SK-N-SH (cell line): ENCODE measurements at regions not wholly inside any gene's neighbourhood (a gene's known extent, or its start where the extent isn't known, plus 50 kb on each side); places are given as distances from the start of the nearest gene placed in this dataset.

Source experiments
- CTCF ChIA-PET: fragments of 300-600, 350-600 bp; formaldehyde crosslinking; extraction: SDS; loops from one replicate; lab custom pipeline; 2021; lab: Yijun Ruan, JAX
- POLR2A ChIA-PET: fragments of 350-600 bp; sonication (Branson Sonifier 250); formaldehyde crosslinking; extraction: SDS; loops from one replicate; lab custom pipeline; 2020; ENCODE audit warnings: antibody characterized with exemption, inconsistent platforms; lab: Yijun Ruan, JAX
- DNase-seq: peaks from one replicate; pipeline ENCODE4 v3.0.0; 2012
- H2AFZ ChIP-seq: fragments of 200-600 bp; sonication (generic); 2 replicates; pipeline ENCODE4 v1.8.1; 2016; ENCODE audit warnings: antibody characterized with exemption, mild to moderate bottlenecking, low read depth
- H3F3A ChIP-seq: fragments of 200-600 bp; sonication (generic); replicated peaks from 2 replicates; pipeline ENCODE3; 2016; ENCODE audit warnings: antibody characterized with exemption, mild to moderate bottlenecking; ENCODE audit not compliant: insufficient read depth
- H3K27ac ChIP-seq, 2 experiments: fragments of 200-500 bp in 1 of 2; fragments of 200-600 bp in 1 of 2; sonication (Bioruptor generic) in 1 of 2; sonication (generic), shearing (Covaris generic) in 1 of 2; 2 replicates each; pipeline versions ENCODE4 v1.5.1 to v1.6.1; 2014 to 2016; ENCODE audit warnings: low read depth in 2 of 2, inconsistent platforms in 1 of 2, low read length in 1 of 2, mild to moderate bottlenecking in 1 of 2, mixed read lengths in 1 of 2
- H3K27me3 ChIP-seq: fragments of 200-600 bp; sonication (generic), shearing (Covaris generic); 2 replicates; pipeline ENCODE4 v1.6.1; 2016; ENCODE audit warnings: mixed run types; ENCODE audit not compliant: insufficient read depth
- H3K36me3 ChIP-seq, 2 experiments: fragments of 200-500 bp in 1 of 2; fragments of 200-600 bp in 1 of 2; sonication (Bioruptor generic) in 1 of 2; sonication (generic) in 1 of 2; replicated peaks in 1 of 2; 2 replicates each; pipeline versions ENCODE3 to v1.5.1; 2014 to 2016; ENCODE audit warnings: low read length in 1 of 2, mild to moderate bottlenecking in 1 of 2; ENCODE audit not compliant: insufficient read depth in 2 of 2, control insufficient read depth in 1 of 2
- H3K4me1 ChIP-seq, 2 experiments: fragments of 200-500 bp in 1 of 2; fragments of 200-600 bp in 1 of 2; sonication (Bioruptor generic) in 1 of 2; sonication (generic), shearing (Covaris generic) in 1 of 2; 2 replicates each; pipeline versions ENCODE4 v1.5.1 to v1.6.1; 2014 to 2016; ENCODE audit warnings: low read depth in 1 of 2, low read length in 1 of 2, mixed run types in 1 of 2; ENCODE audit not compliant: insufficient read depth in 2 of 2, control insufficient read depth in 1 of 2
- H3K4me2 ChIP-seq: fragments of 200-600 bp; sonication (generic), shearing (Covaris generic); 2 replicates; pipeline ENCODE4 v1.6.1; 2017; ENCODE audit warnings: mixed run types
- H3K4me3 ChIP-seq, 2 experiments: fragments of 200-500 bp in 1 of 2; fragments of 200-600 bp in 1 of 2; sonication (Bioruptor generic) in 1 of 2; sonication (generic), shearing (Covaris generic) in 1 of 2; 2 replicates each; pipeline versions ENCODE4 v1.5.1 to v1.8.1; 2014 to 2016; ENCODE audit warnings: low read depth in 2 of 2, inconsistent platforms in 1 of 2, low read length in 1 of 2, mild to moderate bottlenecking in 1 of 2, mixed read lengths in 1 of 2, moderate library complexity in 1 of 2
- H3K79me2 ChIP-seq: fragments of 200-600 bp; sonication (generic); 2 replicates; pipeline ENCODE4 v1.8.1; 2017; ENCODE audit warnings: mild to moderate bottlenecking; ENCODE audit not compliant: insufficient read depth
- H3K9ac ChIP-seq: fragments of 200-600 bp; sonication (generic); 2 replicates; pipeline ENCODE4 v1.6.1; 2017; ENCODE audit warnings: mixed run types
- H3K9me2 ChIP-seq: fragments of 200-600 bp; sonication (generic); 2 replicates; pipeline ENCODE4 v1.6.1; 2017; ENCODE audit warnings: mixed run types
- H3K9me3 ChIP-seq: fragments of 200-600 bp; sonication (generic); 2 replicates; pipeline ENCODE4 v1.6.1; 2017; ENCODE audit warnings: mixed run types, mild to moderate bottlenecking, moderate library complexity
- H4K20me1 ChIP-seq: fragments of 200-600 bp; sonication (generic); 2 replicates; pipeline ENCODE4 v1.6.1; 2017; ENCODE audit warnings: mild to moderate bottlenecking, mixed run types; ENCODE audit not compliant: insufficient read depth
- CHD2 ChIP-seq: fragments of 150-350 bp; IDR thresholded peaks from 2 replicates; pipeline ENCODE4 v1.6.1; 2018; ENCODE audit warnings: low read length; ENCODE audit not compliant: partially characterized antibody
- ELF1 ChIP-seq: IDR thresholded peaks from 2 replicates; pipeline ENCODE4 v1.4.0; 2012
- FOXJ3 ChIP-seq: sonication (generic); formaldehyde crosslinking; IDR thresholded peaks from 2 replicates; pipeline ENCODE4 v1.5.1; 2020; ENCODE audit warnings: mild to moderate bottlenecking, missing genetic modification reagents
- FOXM1 ChIP-seq: IDR thresholded peaks from 2 replicates; pipeline ENCODE4 v1.4.0; 2012; ENCODE audit warnings: low read depth, mild to moderate bottlenecking
- GATA2 ChIP-seq: sonication (generic); formaldehyde crosslinking; IDR thresholded peaks from 2 replicates; pipeline ENCODE4 v1.5.0; 2020; ENCODE audit warnings: mild to moderate bottlenecking, missing genetic modification reagents
- JUND ChIP-seq: IDR thresholded peaks from 2 replicates; pipeline ENCODE4 v1.4.0; 2012
- MEF2A ChIP-seq: IDR thresholded peaks from 2 replicates; pipeline ENCODE4 v1.4.0; 2012; ENCODE audit warnings: low read depth, borderline replicate concordance
- NRF1 ChIP-seq: IDR thresholded peaks from 2 replicates; pipeline ENCODE4 v1.6.1; 2012; ENCODE audit warnings: low read depth, mild to moderate bottlenecking, low read length
- RAD21 ChIP-seq: IDR thresholded peaks from 2 replicates; pipeline ENCODE4 v1.6.1; 2012; ENCODE audit warnings: mild to moderate bottlenecking, low read length
- RCOR1 ChIP-seq: fragments of 150-350 bp; IDR thresholded peaks from 2 replicates; pipeline ENCODE4 v1.6.1; 2017; ENCODE audit warnings: antibody characterized with exemption, low read length
- RFX5 ChIP-seq: IDR thresholded peaks from 2 replicates; pipeline ENCODE4 v1.6.1; 2012; ENCODE audit warnings: mild to moderate bottlenecking, improper control_type of control experiment, low read length
- SIN3A ChIP-seq: IDR thresholded peaks from 2 replicates; pipeline ENCODE4 v1.6.1; 2012; ENCODE audit warnings: low read depth, mild to moderate bottlenecking, low read length, moderate library complexity, borderline replicate concordance
- TEAD4 ChIP-seq: IDR thresholded peaks from 2 replicates; pipeline ENCODE4 v1.4.0; 2012; ENCODE audit warnings: mild to moderate bottlenecking, borderline replicate concordance; ENCODE audit not compliant: insufficient read depth
- YY1 ChIP-seq: IDR thresholded peaks from 2 replicates; pipeline ENCODE4 v1.4.0; 2012; ENCODE audit warnings: low read depth, mild to moderate bottlenecking
- WGBS: methylation state at CpG from one replicate; pipeline ENCODE4 v1.1.6; 2017; ENCODE audit warnings: low lambda C conversion rate; 5-methylcytosine and 5-hydroxymethylcytosine counted together
- TF ChIP-seq, protein P1 (sequence below): IDR thresholded peaks from 2 replicates; pipeline ENCODE4; 2012
- TF ChIP-seq, protein P2 (sequence below): IDR thresholded peaks from 2 replicates; pipeline ENCODE4 v1.4.0; 2012; ENCODE audit warnings: low read depth, borderline replicate concordance

DNA sequence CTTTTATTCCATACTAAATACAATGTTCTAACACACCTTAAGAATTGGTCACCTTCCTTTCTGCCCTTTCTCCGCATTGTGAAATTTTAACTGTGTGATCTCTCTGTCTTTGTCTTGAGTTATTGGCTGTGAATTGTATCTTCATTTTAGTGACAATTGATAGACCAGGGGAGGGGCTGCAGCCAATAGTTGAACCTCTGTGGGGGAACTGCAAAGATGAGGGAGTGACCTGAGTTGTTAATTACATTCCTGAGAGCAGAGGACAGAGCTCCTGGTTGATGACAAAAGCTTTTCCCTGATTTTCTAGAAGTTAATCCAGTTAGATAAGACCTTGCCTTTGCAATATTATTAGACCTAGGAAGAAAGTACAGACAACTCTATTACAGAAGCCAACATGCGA, 1535.7 kb downstream of the BRINP3 start:
- no peak overlapping the region for H2AFZ ChIP-seq
- H3K79me2 ChIP-seq, result no peaks in the 10 kb centered on the region
- H3K27ac ChIP-seq, result no peak overlapping the region
- H3K27me3 ChIP-seq, result no peaks in the 10 kb centered on the region
- H3K9me2 ChIP-seq, result no peaks in the 10 kb centered on the region; the same call in 1 of the 2 replicates
- no peaks in the 10 kb centered on the region for H3K9me3 ChIP-seq
- 92% methylated on average over 2 of the region's 2 CpGs for WGBS
- H4K20me1 ChIP-seq, result no peaks in the 10 kb centered on the region
- no peak overlapping the region for H3K4me2 ChIP-seq
- TF ChIP-seq JUND (no peak), RAD21 (no peak), TEAD4 (no peak), CHD2 (no peak), RFX5 (no peak), MEF2A (no peak), SIN3A (no peak)
- H3K9ac ChIP-seq, result no peak overlapping the region
- H3K4me3 ChIP-seq, result no peak overlapping the region
- H3K36me3 ChIP-seq, result no peaks in the 10 kb centered on the region
- ChIA-PET POLR2A (no interaction called here), CTCF (no interaction called here)
- DNase-seq, result no peak
- no peaks in the 10 kb centered on the region; a peak in 1 of 4 replicates for H3K4me1 ChIP-seq
- H3F3A ChIP-seq, result no peaks in the 10 kb centered on the region

DNA sequence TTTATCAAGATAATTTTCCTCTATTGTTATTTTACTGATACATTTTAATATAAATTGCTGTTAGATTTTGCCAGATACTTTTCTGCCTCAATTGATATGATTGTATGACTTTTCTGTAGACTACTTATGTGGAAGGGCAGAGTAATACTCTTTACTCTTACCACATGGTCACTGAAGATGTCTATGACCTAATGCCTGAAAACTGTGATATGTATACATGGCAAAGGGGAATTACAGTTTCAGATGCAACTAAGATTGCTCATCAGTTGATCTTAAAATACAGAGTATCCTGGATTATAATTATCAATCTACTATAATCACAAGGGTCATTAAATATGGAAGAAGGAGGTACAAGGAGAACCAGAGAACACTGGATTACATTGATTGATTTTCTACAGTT, 1528.0 kb downstream of the BRINP3 start:
- 0 out of 2 replicates have a peak, but pooled peaks cover 4% of the 10 kb centered on the region for H3K9me2 ChIP-seq
- no peak for TF ChIP-seq RFX5
- TF ChIP-seq YY1, result no peak
- TF ChIP-seq NRF1, result no peak
- no peak for TF ChIP-seq CHD2
- TF ChIP-seq FOXM1, result no peak
- TF ChIP-seq TEAD4, result no peak
- no peak for TF ChIP-seq JUND
- no peak for TF ChIP-seq RAD21
- TF ChIP-seq GATA2 (CRISPR knock-in tag), result no peak
- no peak for TF ChIP-seq FOXJ3 (CRISPR knock-in tag)
- TF ChIP-seq RCOR1, result no peak
- no peak for TF ChIP-seq ELF1
- TF ChIP-seq, protein P1, sequence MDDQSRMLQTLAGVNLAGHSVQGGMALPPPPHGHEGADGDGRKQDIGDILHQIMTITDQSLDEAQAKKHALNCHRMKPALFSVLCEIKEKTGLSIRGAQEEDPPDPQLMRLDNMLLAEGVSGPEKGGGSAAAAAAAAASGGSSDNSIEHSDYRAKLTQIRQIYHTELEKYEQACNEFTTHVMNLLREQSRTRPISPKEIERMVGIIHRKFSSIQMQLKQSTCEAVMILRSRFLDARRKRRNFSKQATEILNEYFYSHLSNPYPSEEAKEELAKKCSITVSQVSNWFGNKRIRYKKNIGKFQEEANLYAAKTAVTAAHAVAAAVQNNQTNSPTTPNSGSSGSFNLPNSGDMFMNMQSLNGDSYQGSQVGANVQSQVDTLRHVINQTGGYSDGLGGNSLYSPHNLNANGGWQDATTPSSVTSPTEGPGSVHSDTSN, result no peak
- TF ChIP-seq, protein P2, sequence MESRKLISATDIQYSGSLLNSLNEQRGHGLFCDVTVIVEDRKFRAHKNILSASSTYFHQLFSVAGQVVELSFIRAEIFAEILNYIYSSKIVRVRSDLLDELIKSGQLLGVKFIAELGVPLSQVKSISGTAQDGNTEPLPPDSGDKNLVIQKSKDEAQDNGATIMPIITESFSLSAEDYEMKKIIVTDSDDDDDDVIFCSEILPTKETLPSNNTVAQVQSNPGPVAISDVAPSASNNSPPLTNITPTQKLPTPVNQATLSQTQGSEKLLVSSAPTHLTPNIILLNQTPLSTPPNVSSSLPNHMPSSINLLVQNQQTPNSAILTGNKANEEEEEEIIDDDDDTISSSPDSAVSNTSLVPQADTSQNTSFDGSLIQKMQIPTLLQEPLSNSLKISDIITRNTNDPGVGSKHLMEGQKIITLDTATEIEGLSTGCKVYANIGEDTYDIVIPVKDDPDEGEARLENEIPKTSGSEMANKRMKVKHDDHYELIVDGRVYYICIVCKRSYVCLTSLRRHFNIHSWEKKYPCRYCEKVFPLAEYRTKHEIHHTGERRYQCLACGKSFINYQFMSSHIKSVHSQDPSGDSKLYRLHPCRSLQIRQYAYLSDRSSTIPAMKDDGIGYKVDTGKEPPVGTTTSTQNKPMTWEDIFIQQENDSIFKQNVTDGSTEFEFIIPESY, result no peak
- DNase-seq, result no peak
- no peak overlapping the region for H2AFZ ChIP-seq
- H3K27ac ChIP-seq, result no peak overlapping the region
- no peaks in the 10 kb centered on the region for H3K9me3 ChIP-seq
- H3K4me2 ChIP-seq, result no peak overlapping the region
- ChIA-PET CTCF (interaction anchor here (0.9 kb wide), 1 partner anchor 10 kb away, joined by 3 read pairs; no protein-coding TSS in a partner anchor), POLR2A (no interaction called here)
- no peak overlapping the region for H3K4me3 ChIP-seq
- no peaks in the 10 kb centered on the region for H3K36me3 ChIP-seq
- no peaks in the 10 kb centered on the region for H4K20me1 ChIP-seq
- H3K4me1 ChIP-seq, result no peaks in the 10 kb centered on the region
- H3K79me2 ChIP-seq, result no peaks in the 10 kb centered on the region
- H3K9ac ChIP-seq, result no peak overlapping the region
- no peaks in the 10 kb centered on the region for H3F3A ChIP-seq
- H3K27me3 ChIP-seq, result no peaks in the 10 kb centered on the region
